Mononuclear cell (primary cell): ENCODE measurements at regions not wholly inside any gene's neighbourhood (a gene's known extent, or its start where the extent isn't known, plus 50 kb on each side); places are given as distances from the start of the nearest gene placed in this dataset.
"Not testable (repeated sequence)": the region's sequence is repeated elsewhere in the genome, so short reads cannot be mapped to it uniquely, and the experiment has no call there.

ENCODE experiments used
- H3K27me3 ChIP-seq: 2 replicates; pipeline ENCODE4 v1.6.0; 2011; ENCODE audit warnings: low read length, control low read depth; ENCODE audit not compliant: insufficient read depth
- H3K4me1 ChIP-seq: 2 replicates; pipeline ENCODE4 v1.5.1; 2011; ENCODE audit warnings: mild to moderate bottlenecking, low read length, control low read depth; ENCODE audit not compliant: insufficient read depth
- H3K4me3 ChIP-seq: 2 replicates; pipeline ENCODE4 v1.5.1; 2011; ENCODE audit warnings: mild to moderate bottlenecking, low read length, moderate library complexity
- H3K9me3 ChIP-seq: 2 replicates; pipeline ENCODE4 v1.5.1; 2011; ENCODE audit warnings: low read depth, mild to moderate bottlenecking, control low read depth, low read length

GRCh38 chr21:28580585-28580984, 412.1 kb downstream of the LTN1 start:
- no peaks in the 10 kb centered on the region for H3K4me1 ChIP-seq
- no peaks in the 10 kb centered on the region for H3K9me3 ChIP-seq
- no peaks in the 10 kb centered on the region for H3K27me3 ChIP-seq
- H3K4me3 ChIP-seq, result no peak overlapping the region

GRCh38 chr21:28579986-28580550, 412.6 kb downstream of the LTN1 start:
- Histone ChIP-seq H3K4me1 (no peaks in the 10 kb centered on the region), H3K9me3 (no peaks in the 10 kb centered on the region), H3K4me3 (no peak overlapping the region), H3K27me3 (no peaks in the 10 kb centered on the region)

GRCh38 chr21:28568692-28569091, 424.0 kb downstream of the LTN1 start:
- no peaks in the 10 kb centered on the region for H3K4me1 ChIP-seq
- no peaks in the 10 kb centered on the region for H3K27me3 ChIP-seq
- H3K9me3 ChIP-seq, result no peaks in the 10 kb centered on the region
- H3K4me3 ChIP-seq, result no peak overlapping the region

GRCh38 chr21:28563933-28564332, 428.7 kb downstream of the LTN1 start:
- not testable (repeated sequence) for H3K9me3 ChIP-seq

GRCh38 chr21:28561772-28562171, 430.9 kb downstream of the LTN1 start:
- Histone ChIP-seq H3K4me1 (no peaks in the 10 kb centered on the region), H3K27me3 (no peaks in the 10 kb centered on the region), H3K4me3 (no peak overlapping the region), H3K9me3 (no peaks in the 10 kb centered on the region)

More at GRCh38 chr21:28563933-28564332, 428.7 kb downstream of the LTN1 start:
- H3K27me3 ChIP-seq, H3K4me1 ChIP-seq, H3K4me3 ChIP-seq: not testable (repeated sequence)

GRCh38 chr21:28554660-28555475, 437.8 kb downstream of the LTN1 start:
- H3K4me1 ChIP-seq, result no peaks in the 10 kb centered on the region
- no peak overlapping the region for H3K4me3 ChIP-seq
- H3K27me3 ChIP-seq, result no peaks in the 10 kb centered on the region
- H3K9me3 ChIP-seq, result no peaks in the 10 kb centered on the region

GRCh38 chr21:28550057-28550825, 442.4 kb downstream of the LTN1 start:
- no peaks in the 10 kb centered on the region for H3K4me1 ChIP-seq
- no peaks in the 10 kb centered on the region for H3K27me3 ChIP-seq
- no peaks in the 10 kb centered on the region for H3K9me3 ChIP-seq
- no peak overlapping the region for H3K4me3 ChIP-seq

GRCh38 chr21:28548291-28548690, 444.4 kb downstream of the LTN1 start:
- no peaks in the 10 kb centered on the region for H3K4me1 ChIP-seq
- H3K9me3 ChIP-seq, result no peaks in the 10 kb centered on the region
- H3K27me3 ChIP-seq, result no peaks in the 10 kb centered on the region
- H3K4me3 ChIP-seq, result no peak overlapping the region

- Histone ChIP-seq H3K4me3 (no peak overlapping the region), H3K9me3 (no peaks in the 10 kb centered on the region), H3K27me3 (no peaks in the 10 kb centered on the region), H3K4me1 (no peaks in the 10 kb centered on the region)
These were observed 444.9 kb downstream of the LTN1 start for GRCh38 chr21:28547766-28548165.

GRCh38 chr21:28543975-28544374, 448.7 kb downstream of the LTN1 start:
- Histone ChIP-seq H3K4me3 (no peak overlapping the region), H3K4me1 (no peaks in the 10 kb centered on the region), H3K9me3 (no peaks in the 10 kb centered on the region)

GRCh38 chr21:28541371-28542112, 451.1 kb downstream of the LTN1 start:
- no peaks in the 10 kb centered on the region for H3K27me3 ChIP-seq
- no peaks in the 10 kb centered on the region for H3K4me1 ChIP-seq

More at GRCh38 chr21:28543975-28544374, 448.7 kb downstream of the LTN1 start:
- H3K27me3 ChIP-seq, result no peaks in the 10 kb centered on the region

GRCh38 chr21:28540514-28540913, 452.2 kb downstream of the LTN1 start:
- H3K4me3 ChIP-seq, result no peak overlapping the region
- no peaks in the 10 kb centered on the region for H3K9me3 ChIP-seq
- H3K4me1 ChIP-seq, result no peaks in the 10 kb centered on the region
- H3K27me3 ChIP-seq, result no peaks in the 10 kb centered on the region

More at GRCh38 chr21:28541371-28542112, 451.1 kb downstream of the LTN1 start:
- H3K9me3 ChIP-seq, result no peaks in the 10 kb centered on the region
- H3K4me3 ChIP-seq, result no peak overlapping the region

GRCh38 chr21:28539623-28539988, 453.1 kb downstream of the LTN1 start:
- Histone ChIP-seq H3K4me1 (no peaks in the 10 kb centered on the region), H3K4me3 (no peak overlapping the region)

GRCh38 chr21:28538987-28539622, 453.6 kb downstream of the LTN1 start:
- H3K9me3 ChIP-seq, result no peaks in the 10 kb centered on the region
- H3K27me3 ChIP-seq, result no peaks in the 10 kb centered on the region
- H3K4me3 ChIP-seq, result no peak overlapping the region
- no peaks in the 10 kb centered on the region for H3K4me1 ChIP-seq

More at GRCh38 chr21:28539623-28539988, 453.1 kb downstream of the LTN1 start:
- Histone ChIP-seq H3K9me3 (no peaks in the 10 kb centered on the region), H3K27me3 (no peaks in the 10 kb centered on the region)
